Suprapubic skin (tissue), 4 donors: ENCODE measurements at regions not wholly inside any gene's neighbourhood (a gene's known extent, or its start where the extent isn't known, plus 50 kb on each side); places are given as distances from the start of the nearest gene placed in this dataset.

Source experiments
- DNase-seq, 2 donors: peaks; one replicate each; pipeline ENCODE4 v3.0.0-alpha.2; 2019; ENCODE audit warnings: low spot score in 2 of 2
- H3K27ac ChIP-seq: fragments of 200-600 bp; sonication (generic); one replicate; pipeline ENCODE4 v1.5.1; 2019
- H3K27me3 ChIP-seq: fragments of 200-600 bp; sonication (generic); one replicate; pipeline ENCODE4 v1.5.1; 2019
- H3K36me3 ChIP-seq: fragments of 200-600 bp; sonication (generic); one replicate; pipeline ENCODE4 v1.5.1; 2019
- H3K4me1 ChIP-seq: fragments of 200-600 bp; sonication (generic); one replicate; pipeline ENCODE4 v1.5.1; 2019
- H3K4me3 ChIP-seq: fragments of 200-600 bp; sonication (generic); one replicate; pipeline ENCODE4 v1.5.1; 2019; ENCODE audit warnings: mild to moderate bottlenecking
- H3K9me3 ChIP-seq: fragments of 200-600 bp; sonication (generic); one replicate; pipeline ENCODE4 v1.5.1; 2019
- CTCF ChIP-seq, 2 donors: fragments of 200-600 bp in 1 of 2; fragments of 450-650 bp in 1 of 2; sonication (generic) in 1 of 2; IDR thresholded peaks; one replicate each; pipeline ENCODE4 v1.5.1; 2016 to 2019; ENCODE audit warnings: antibody characterized with exemption in 2 of 2, mild to moderate bottlenecking in 1 of 2, moderate library complexity in 1 of 2
- EP300 ChIP-seq: sonication (generic); formaldehyde crosslinking; IDR thresholded peaks from one replicate; pipeline ENCODE4 v1.6.1; 2017; ENCODE audit warnings: antibody characterized with exemption
- POLR2A ChIP-seq, 2 donors: fragments of 450-650 bp; IDR thresholded peaks; one replicate each; pipeline ENCODE4 v1.6.1; 2017; ENCODE audit warnings: antibody characterized with exemption in 2 of 2, mild to moderate bottlenecking in 2 of 2, moderate library complexity in 2 of 2
- POLR2AphosphoS5 ChIP-seq, 3 donors: sonication (generic); formaldehyde crosslinking; IDR thresholded peaks; one replicate each; pipeline ENCODE4 v1.6.1; 2017; ENCODE audit warnings: antibody characterized with exemption in 3 of 3
- WGBS: methylation state at CpG from one replicate; pipeline ENCODE4 v1.1.5; 2018; 5-methylcytosine and 5-hydroxymethylcytosine counted together

- WGBS = 87% methylated on average over 5 of the region's 5 CpGs
- H3K4me1 ChIP-seq = no peaks in the 10 kb centered on the region
- no peak for TF ChIP-seq POLR2A (IDR thresholded peaks at IDR 0.05)
- TF ChIP-seq POLR2AphosphoS5 (IDR thresholded peaks at IDR 0.05) = no peak
- no peak for TF ChIP-seq CTCF (IDR thresholded peaks at IDR 0.05)
- TF ChIP-seq EP300 = no peak
- no peak for DNase-seq
- no peak overlapping the region for H3K4me3 ChIP-seq
- no peaks in the 10 kb centered on the region for H3K9me3 ChIP-seq
- H3K27ac ChIP-seq = no peak overlapping the region
- no peaks in the 10 kb centered on the region for H3K36me3 ChIP-seq
- H3K27me3 ChIP-seq = no peaks in the 10 kb centered on the region
These were observed 56.3 kb upstream of the CPNE8 start for GRCh38 chr12:38961683-38962082.

- 30% methylated on average over 1 of the region's 1 CpG for WGBS
- Histone ChIP-seq H3K27ac (no peak overlapping the region), H3K4me3 (no peak overlapping the region)
These were observed 55.6 kb upstream of the CPNE8 start for GRCh38 chr12:38961012-38961411.

GRCh38 chr12:38956337-38956736 lies 50.9 kb upstream of the CPNE8 start:
- TF ChIP-seq POLR2A (IDR thresholded peaks at IDR 0.05) (no peak), POLR2AphosphoS5 (IDR thresholded peaks at IDR 0.05) (no peak), CTCF (IDR thresholded peaks at IDR 0.05) (no peak), EP300 (no peak)
- DNase-seq = no peak
- Histone ChIP-seq H3K9me3 (no peaks in the 10 kb centered on the region), H3K4me3 (no peak overlapping the region), H3K27me3 (no peaks in the 10 kb centered on the region), H3K27ac (no peak overlapping the region), H3K4me1 (no peaks in the 10 kb centered on the region), H3K36me3 (no peaks in the 10 kb centered on the region)

More at GRCh38 chr12:38961012-38961411, 55.6 kb upstream of the CPNE8 start:
- H3K9me3 ChIP-seq = no peaks in the 10 kb centered on the region
- no peak for DNase-seq
- H3K4me1 ChIP-seq = no peaks in the 10 kb centered on the region
- H3K27me3 ChIP-seq = no peaks in the 10 kb centered on the region
- TF ChIP-seq POLR2A (IDR thresholded peaks at IDR 0.05) (no peak), POLR2AphosphoS5 (IDR thresholded peaks at IDR 0.05) (no peak), CTCF (IDR thresholded peaks at IDR 0.05) (no peak), EP300 (no peak)
- no peaks in the 10 kb centered on the region for H3K36me3 ChIP-seq
